ENCODE measurements at regions not wholly inside any gene's neighbourhood (a gene's known extent, or its start where the extent isn't known, plus 50 kb on each side); places are given as distances from the start of the nearest gene placed in this dataset.

DNA sequence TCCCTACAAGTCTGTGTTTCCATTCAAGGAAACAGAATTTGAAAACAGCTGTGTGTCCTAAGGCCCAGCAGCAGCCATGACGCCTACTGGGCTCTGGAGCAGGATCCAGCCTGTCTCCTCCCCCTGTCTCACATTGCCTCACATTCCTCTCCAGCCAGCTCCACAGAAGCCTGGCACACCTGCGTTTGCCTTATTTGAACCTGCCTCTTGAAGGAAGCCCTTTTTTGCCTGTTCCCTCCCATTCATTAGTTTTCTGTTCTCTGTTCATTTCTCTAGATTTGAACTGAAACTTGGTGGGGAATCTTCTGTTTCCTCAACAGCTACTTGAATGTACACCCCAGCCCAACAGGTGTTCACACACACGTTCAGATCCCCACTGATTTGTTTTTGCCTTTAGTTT, 890.5 kb downstream of the TUSC7 start:
- no peak for ATAC-seq
- no peak for DNase-seq
- 27% methylated on average over 2 of the region's 3 CpGs for WGBS (ENCODE audit: insufficient coverage, low coverage, low lambda C conversion rate, missing lambda C conversion rate)
- no peak overlapping the region for H3K4me3 ChIP-seq
- H3K4me1 ChIP-seq = no peaks in the 10 kb centered on the region
- H3K9me3 ChIP-seq = no peaks in the 10 kb centered on the region
- intact Hi-C loops (cut with DNase I) = no loop called here
- no peak overlapping the region for H3K27ac ChIP-seq
- no peaks in the 10 kb centered on the region for H3K27me3 ChIP-seq
- TF ChIP-seq, protein P1, sequence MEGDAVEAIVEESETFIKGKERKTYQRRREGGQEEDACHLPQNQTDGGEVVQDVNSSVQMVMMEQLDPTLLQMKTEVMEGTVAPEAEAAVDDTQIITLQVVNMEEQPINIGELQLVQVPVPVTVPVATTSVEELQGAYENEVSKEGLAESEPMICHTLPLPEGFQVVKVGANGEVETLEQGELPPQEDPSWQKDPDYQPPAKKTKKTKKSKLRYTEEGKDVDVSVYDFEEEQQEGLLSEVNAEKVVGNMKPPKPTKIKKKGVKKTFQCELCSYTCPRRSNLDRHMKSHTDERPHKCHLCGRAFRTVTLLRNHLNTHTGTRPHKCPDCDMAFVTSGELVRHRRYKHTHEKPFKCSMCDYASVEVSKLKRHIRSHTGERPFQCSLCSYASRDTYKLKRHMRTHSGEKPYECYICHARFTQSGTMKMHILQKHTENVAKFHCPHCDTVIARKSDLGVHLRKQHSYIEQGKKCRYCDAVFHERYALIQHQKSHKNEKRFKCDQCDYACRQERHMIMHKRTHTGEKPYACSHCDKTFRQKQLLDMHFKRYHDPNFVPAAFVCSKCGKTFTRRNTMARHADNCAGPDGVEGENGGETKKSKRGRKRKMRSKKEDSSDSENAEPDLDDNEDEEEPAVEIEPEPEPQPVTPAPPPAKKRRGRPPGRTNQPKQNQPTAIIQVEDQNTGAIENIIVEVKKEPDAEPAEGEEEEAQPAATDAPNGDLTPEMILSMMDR (IDR thresholded peaks at IDR 0.05) = no peak
- TF ChIP-seq POLR2A (IDR thresholded peaks at IDR 0.05) = no peak
- no peaks in the 10 kb centered on the region for H3K36me3 ChIP-seq

DNA sequence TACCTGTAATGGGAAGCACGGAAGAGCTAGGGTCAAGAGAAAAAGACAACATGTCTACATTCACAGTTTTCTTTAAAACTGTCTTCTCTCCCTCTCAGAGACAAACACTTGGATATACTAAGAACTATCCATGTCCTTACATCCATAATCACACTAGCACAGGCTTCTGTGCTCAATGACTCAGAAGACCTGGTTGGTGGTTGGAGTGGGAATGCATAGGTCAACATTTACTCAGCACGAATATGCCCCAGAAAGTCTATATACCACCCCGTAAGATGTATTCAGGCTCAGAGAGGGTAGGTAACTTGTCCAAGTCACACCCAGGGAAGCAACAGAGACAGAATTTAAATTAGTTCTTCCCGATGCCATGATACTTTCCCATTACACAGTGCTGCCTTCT, 891.1 kb downstream of the TUSC7 start:
- 59% methylated on average over 4 of the region's 4 CpGs for WGBS (ENCODE audit: insufficient coverage, low coverage, low lambda C conversion rate, missing lambda C conversion rate)
- no peaks in the 10 kb centered on the region for H3K4me1 ChIP-seq
- ATAC-seq = no peak

DNA sequence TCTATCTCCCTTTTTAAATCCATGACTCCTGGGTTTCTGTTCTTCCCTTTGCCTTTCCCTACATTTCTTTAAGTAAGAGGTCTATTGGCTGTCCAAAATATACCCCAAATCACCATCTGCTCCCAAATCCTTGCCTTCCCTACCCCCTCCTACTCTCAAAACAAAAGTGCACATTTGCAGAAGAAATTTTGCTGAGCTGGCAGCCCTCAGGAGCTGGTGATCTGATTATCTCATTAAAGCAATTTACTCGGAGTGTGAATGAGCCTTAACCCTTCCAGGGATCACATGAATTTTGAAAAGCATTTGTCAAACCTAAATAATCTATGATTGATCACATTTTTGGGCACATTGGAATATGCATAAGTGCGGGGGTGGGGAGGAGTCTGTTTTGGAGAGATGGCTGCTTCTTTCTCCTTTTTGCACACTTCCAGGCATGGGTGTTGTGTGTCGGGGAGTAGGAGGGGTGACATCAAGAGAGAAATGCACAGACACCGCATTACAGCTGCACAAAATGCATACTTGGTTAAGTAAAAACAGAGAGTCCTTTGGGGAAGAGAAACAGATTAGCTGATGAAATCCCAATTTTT, 892.6 kb downstream of the TUSC7 start:
- no peak for DNase-seq
- no peak for ATAC-seq
- intact Hi-C loops (cut with DNase I) = no loop called here
- no peak overlapping the region for H3K27ac ChIP-seq
- TF ChIP-seq, protein P1 (IDR thresholded peaks at IDR 0.05) = no peak
- TF ChIP-seq POLR2A (IDR thresholded peaks at IDR 0.05) = no peak
- H3K27me3 ChIP-seq = no peaks in the 10 kb centered on the region
- no peak overlapping the region for H3K4me3 ChIP-seq
- H3K9me3 ChIP-seq = no peaks in the 10 kb centered on the region
- 42% methylated on average over 4 of the region's 4 CpGs for WGBS (ENCODE audit: insufficient coverage, low coverage, low lambda C conversion rate, missing lambda C conversion rate)
- no peaks in the 10 kb centered on the region for H3K4me1 ChIP-seq
- no peaks in the 10 kb centered on the region for H3K36me3 ChIP-seq

More for the DNA sequence above, 891.1 kb downstream of the TUSC7 start:
- H3K36me3 ChIP-seq = no peaks in the 10 kb centered on the region
- DNase-seq = no peak
- no peak for TF ChIP-seq POLR2A (IDR thresholded peaks at IDR 0.05)
- TF ChIP-seq, protein P1 (IDR thresholded peaks at IDR 0.05) = no peak
- no peaks in the 10 kb centered on the region for H3K9me3 ChIP-seq
- no peaks in the 10 kb centered on the region for H3K27me3 ChIP-seq
- no peak overlapping the region for H3K4me3 ChIP-seq
- no peak overlapping the region for H3K27ac ChIP-seq
- intact Hi-C loops (cut with DNase I) = no loop called here

DNA sequence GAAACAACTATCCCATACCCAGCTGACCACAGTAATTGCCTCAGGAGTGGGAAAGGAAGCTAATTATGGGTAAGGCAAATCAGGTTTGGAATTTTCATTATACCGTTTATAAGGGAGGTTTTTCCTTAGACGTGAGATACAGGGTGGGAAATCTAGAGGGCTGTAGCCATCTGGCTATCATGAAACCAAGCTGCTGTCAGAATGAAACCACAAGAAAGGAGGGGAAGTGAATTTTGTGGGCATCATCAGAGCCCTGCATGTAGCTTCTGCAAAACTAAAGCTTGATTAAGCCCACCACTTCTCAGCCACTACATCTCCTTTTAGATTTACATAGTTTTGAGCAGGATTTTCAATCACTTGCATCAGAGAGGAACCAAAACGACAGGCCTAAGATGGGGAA, 893.5 kb downstream of the TUSC7 start:
- no peak for DNase-seq
- intact Hi-C loops (cut with DNase I) = no loop called here
- TF ChIP-seq, protein P1 (IDR thresholded peaks at IDR 0.05) = no peak
- TF ChIP-seq POLR2A (IDR thresholded peaks at IDR 0.05) = no peak
- no peak for ATAC-seq
- Histone ChIP-seq H3K4me1 (no peaks in the 10 kb centered on the region), H3K4me3 (no peak overlapping the region), H3K27ac (no peak overlapping the region), H3K36me3 (no peaks in the 10 kb centered on the region), H3K27me3 (no peaks in the 10 kb centered on the region), H3K9me3 (no peaks in the 10 kb centered on the region)
- 12% methylated on average over 3 of the region's 3 CpGs for WGBS (ENCODE audit: insufficient coverage, low coverage, low lambda C conversion rate, missing lambda C conversion rate)

DNA sequence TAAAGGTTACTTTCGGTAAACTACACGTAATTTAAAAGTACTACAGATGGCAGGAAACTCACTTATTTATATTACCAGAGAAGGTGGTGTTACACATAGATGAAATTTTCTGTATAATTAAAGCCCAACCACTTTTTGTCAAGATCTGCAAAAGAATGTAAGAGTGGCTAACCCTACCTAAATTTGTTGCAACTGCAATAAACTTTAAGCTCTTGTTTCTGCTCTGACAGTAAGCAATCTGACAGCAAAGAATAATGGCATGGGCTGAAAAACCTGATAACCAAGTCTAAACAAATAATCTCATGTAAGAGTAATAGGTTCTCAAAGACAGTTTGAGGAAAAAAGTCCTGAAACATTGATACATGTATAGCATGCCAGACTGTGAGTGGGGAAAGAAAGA, 897.3 kb downstream of the TUSC7 start:
- intact Hi-C loops (cut with DNase I) = no loop called here
- Histone ChIP-seq H3K27me3 (no peaks in the 10 kb centered on the region), H3K36me3 (no peaks in the 10 kb centered on the region), H3K4me1 (no peaks in the 10 kb centered on the region), H3K4me3 (no peak overlapping the region), H3K9me3 (no peaks in the 10 kb centered on the region), H3K27ac (no peak overlapping the region)
- no peak for TF ChIP-seq POLR2A (IDR thresholded peaks at IDR 0.05)
- TF ChIP-seq, protein P1 (IDR thresholded peaks at IDR 0.05) = no peak
- no peak for ATAC-seq
- 27% methylated on average over 2 of the region's 2 CpGs for WGBS (ENCODE audit: insufficient coverage, low coverage, low lambda C conversion rate, missing lambda C conversion rate)
- no peak for DNase-seq

Data from right lobe of liver (tissue), 6 donors.